ENCODE measurements at regions not wholly inside any gene's neighbourhood (a gene's known extent, or its start where the extent isn't known, plus 50 kb on each side); places are given as distances from the start of the nearest gene placed in this dataset.
"Not testable (repeated sequence)": the region's sequence is repeated elsewhere in the genome, so short reads cannot be mapped to it uniquely, and the experiment has no call there.

GRCh38 chr10:93127642-93128215 is 54.0 kb downstream of the CYP26A1 start:
- in situ Hi-C loops (cut with MboI); H3K9ac ChIP-seq; DNase-seq; H3K27ac ChIP-seq; H3K79me2 ChIP-seq (ENCODE audit: insufficient read depth); H2AFZ ChIP-seq; H3F3A ChIP-seq (ENCODE audit: insufficient read depth); H3K4me1 ChIP-seq (ENCODE audit: insufficient read depth); H4K20me1 ChIP-seq (ENCODE audit: insufficient read depth); H3K4me3 ChIP-seq; H3K36me3 ChIP-seq (ENCODE audit: low read depth); H3K9me2 ChIP-seq (ENCODE audit: insufficient read depth); H3K9me3 ChIP-seq (ENCODE audit: low read depth); H3K4me2 ChIP-seq (ENCODE audit: unreplicated experiment); H3K27me3 ChIP-seq (replicated peaks; ENCODE audit: insufficient read depth): not testable (repeated sequence)
- WGBS, 2 experiments (ENCODE audit: low coverage in 1 of 2, low lambda C conversion rate in 2 of 2, missing lambda C conversion rate in 2 of 2): 81% methylated on average over 9 of the region's 9 CpGs

- H3K4me3 ChIP-seq: no peak overlapping the region
- H3K27ac ChIP-seq: no peak overlapping the region
- in situ Hi-C loops (cut with MboI): no loop called here
- no peaks in the 10 kb centered on the region for H3K27me3 ChIP-seq (replicated peaks; ENCODE audit: insufficient read depth)
- 49 to 64% methylated on average over 6 of the region's 6 CpGs for WGBS, 2 experiments (ENCODE audit: low coverage in 1 of 2, low lambda C conversion rate in 2 of 2, missing lambda C conversion rate in 2 of 2)
- no peaks in the 10 kb centered on the region for H3K4me1 ChIP-seq (ENCODE audit: insufficient read depth)
- no peaks in the 10 kb centered on the region for H3K9me2 ChIP-seq (ENCODE audit: insufficient read depth)
- H3K9me3 ChIP-seq (ENCODE audit: low read depth): no peaks in the 10 kb centered on the region
- no peak overlapping the region for H3K9ac ChIP-seq
- H3K4me2 ChIP-seq (ENCODE audit: unreplicated experiment): no peak overlapping the region
- no peaks in the 10 kb centered on the region for H3F3A ChIP-seq (ENCODE audit: insufficient read depth)
- no peaks in the 10 kb centered on the region for H3K36me3 ChIP-seq (ENCODE audit: low read depth)
- no peaks in the 10 kb centered on the region for H4K20me1 ChIP-seq (ENCODE audit: insufficient read depth)
- no peak for TF ChIP-seq EZH2 (IDR thresholded peaks at IDR 0.05; ENCODE audit: insufficient read depth, poor library complexity, severe bottlenecking)
- TF ChIP-seq EZH2phosphoT487 (IDR thresholded peaks at IDR 0.05; ENCODE audit: insufficient read depth, low read depth): no peak
- DNase-seq: no peak
- H3K79me2 ChIP-seq (ENCODE audit: insufficient read depth): no peaks in the 10 kb centered on the region
- H2AFZ ChIP-seq: no peak overlapping the region
Observed at GRCh38 chr10:93131986-93132385, 58.3 kb downstream of the CYP26A1 start.

GRCh38 chr10:93138113-93138870 is 64.6 kb downstream of the CYP26A1 start:
- Histone ChIP-seq H3F3A (ENCODE audit: insufficient read depth) (0 out of 2 replicates have a peak, but pooled peaks cover 7% of the 10 kb centered on the region), H3K4me3 (no peak overlapping the region), H3K9ac (peak overlapping the region; percentile 1; the same call in 1 of the 2 replicates), H2AFZ (peak overlapping the region; percentile 67), H3K79me2 (ENCODE audit: insufficient read depth) (no peaks in the 10 kb centered on the region), H3K4me1 (ENCODE audit: insufficient read depth) (peaks cover 13% of the 10 kb centered on the region), H3K27me3 (replicated peaks; ENCODE audit: insufficient read depth) (peaks cover 8% of the 10 kb centered on the region; the same call in 1 of the 2 replicates), H3K36me3 (ENCODE audit: low read depth) (no peaks in the 10 kb centered on the region), H4K20me1 (ENCODE audit: insufficient read depth) (no peaks in the 10 kb centered on the region), H3K9me3 (ENCODE audit: low read depth) (no peaks in the 10 kb centered on the region), H3K9me2 (ENCODE audit: insufficient read depth) (no peaks in the 10 kb centered on the region), H3K4me2 (ENCODE audit: unreplicated experiment) (peak overlapping the region; percentile 10), H3K27ac (peak overlapping the region; percentile 61)
- peak; percentile 63 for DNase-seq
- 31% methylated on average over 11 of the region's 11 CpGs for WGBS, 2 experiments (ENCODE audit: low coverage in 1 of 2, low lambda C conversion rate in 2 of 2, missing lambda C conversion rate in 2 of 2)
- in situ Hi-C loops (cut with MboI): no loop called here
- TF ChIP-seq EZH2 (IDR thresholded peaks at IDR 0.05; ENCODE audit: insufficient read depth, poor library complexity, severe bottlenecking) (no peak), EZH2phosphoT487 (IDR thresholded peaks at IDR 0.05; ENCODE audit: insufficient read depth, low read depth) (no peak)

GRCh38 chr10:93139059-93139655 is 65.5 kb downstream of the CYP26A1 start:
- no peak for DNase-seq
- Histone ChIP-seq H3F3A (ENCODE audit: insufficient read depth) (0 out of 2 replicates have a peak, but pooled peaks cover 7% of the 10 kb centered on the region), H4K20me1 (ENCODE audit: insufficient read depth) (no peaks in the 10 kb centered on the region), H3K79me2 (ENCODE audit: insufficient read depth) (no peaks in the 10 kb centered on the region), H3K27me3 (replicated peaks; ENCODE audit: insufficient read depth) (peaks cover 9% of the 10 kb centered on the region; the same call in 1 of the 2 replicates), H3K4me1 (ENCODE audit: insufficient read depth) (peaks cover 13% of the 10 kb centered on the region), H3K9ac (no peak overlapping the region), H3K9me3 (ENCODE audit: low read depth) (no peaks in the 10 kb centered on the region), H3K4me3 (no peak overlapping the region), H3K9me2 (ENCODE audit: insufficient read depth) (no peaks in the 10 kb centered on the region), H3K4me2 (ENCODE audit: unreplicated experiment) (no peak overlapping the region), H2AFZ (no peak overlapping the region), H3K27ac (peak overlapping the region; percentile 61), H3K36me3 (ENCODE audit: low read depth) (no peaks in the 10 kb centered on the region)
- TF ChIP-seq EZH2phosphoT487 (IDR thresholded peaks at IDR 0.05; ENCODE audit: insufficient read depth, low read depth): no peak
- no peak for TF ChIP-seq EZH2 (IDR thresholded peaks at IDR 0.05; ENCODE audit: insufficient read depth, poor library complexity, severe bottlenecking)
- WGBS, 2 experiments (ENCODE audit: low coverage in 1 of 2, low lambda C conversion rate in 2 of 2, missing lambda C conversion rate in 2 of 2): 58 to 61% methylated on average over 5 of the region's 5 CpGs
- in situ Hi-C loops (cut with MboI): no loop called here
